Dendritic cell treated with granulocyte-macrophage colony-stimulating factor and Interleukin-4, amounts not matched to agents 40 ng/mL and 50 ng/mL, for 4 days (primary cell): ENCODE measurements at regions not wholly inside any gene's neighbourhood (a gene's known extent, or its start where the extent isn't known, plus 50 kb on each side); places are given as distances from the start of the nearest gene placed in this dataset.

ENCODE experiments used
- H3K27ac Mint-ChIP-seq: one replicate; pipeline ENCODE4 v1.8.0; 2022; ENCODE audit warnings: mild to moderate bottlenecking, mixed read lengths
- H3K27me3 Mint-ChIP-seq: one replicate; pipeline ENCODE4 v1.8.0; 2022; ENCODE audit warnings: mild to moderate bottlenecking, mixed read lengths
- H3K36me3 Mint-ChIP-seq: one replicate; pipeline ENCODE4 v1.8.0; 2022; ENCODE audit warnings: low read depth, mixed read lengths
- H3K4me1 Mint-ChIP-seq: one replicate; pipeline ENCODE4 v1.8.0; 2022; ENCODE audit warnings: low read depth, mixed read lengths
- H3K4me3 Mint-ChIP-seq: one replicate; pipeline ENCODE4 v1.8.0; 2022; ENCODE audit warnings: mild to moderate bottlenecking, moderate library complexity, mixed read lengths
- H3K9me3 Mint-ChIP-seq: one replicate; pipeline ENCODE4 v1.8.0; 2022; ENCODE audit warnings: mixed read lengths
- intact Hi-C: fragments of 100-400 bp; cut with micrococcal nuclease; formaldehyde crosslinking; loops from one replicate; pipeline ENCODE4 v1.15.0; 2022

DNA sequence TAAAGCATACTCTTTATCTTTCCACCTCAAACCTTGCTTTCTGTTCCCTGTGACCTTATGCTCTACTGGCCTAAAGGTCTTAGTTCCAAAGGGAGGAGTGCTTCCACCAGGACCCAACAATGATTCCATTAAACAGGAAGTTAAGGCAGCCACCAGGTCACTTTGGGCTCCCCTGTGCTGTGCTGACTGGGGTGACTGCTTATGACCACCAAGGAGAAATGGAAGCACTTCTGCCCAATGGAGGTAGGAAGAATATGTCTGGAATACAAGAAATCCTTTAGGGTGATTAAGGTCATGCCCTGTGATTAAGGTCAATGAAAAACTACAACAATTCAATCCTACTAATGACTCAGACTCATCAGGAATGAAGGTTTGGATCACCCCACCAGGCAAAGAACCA, 233.8 kb upstream of the CDH11 start:
- H3K4me1 Mint-ChIP-seq: no peaks in the 10 kb centered on the region
- intact Hi-C loops: no loop called here
- no peak overlapping the region for H3K4me3 Mint-ChIP-seq
- H3K9me3 Mint-ChIP-seq: peaks cover 21% of the 10 kb centered on the region
- no peaks in the 10 kb centered on the region for H3K27me3 Mint-ChIP-seq
- no peaks in the 10 kb centered on the region for H3K36me3 Mint-ChIP-seq
- H3K27ac Mint-ChIP-seq: no peak overlapping the region

DNA sequence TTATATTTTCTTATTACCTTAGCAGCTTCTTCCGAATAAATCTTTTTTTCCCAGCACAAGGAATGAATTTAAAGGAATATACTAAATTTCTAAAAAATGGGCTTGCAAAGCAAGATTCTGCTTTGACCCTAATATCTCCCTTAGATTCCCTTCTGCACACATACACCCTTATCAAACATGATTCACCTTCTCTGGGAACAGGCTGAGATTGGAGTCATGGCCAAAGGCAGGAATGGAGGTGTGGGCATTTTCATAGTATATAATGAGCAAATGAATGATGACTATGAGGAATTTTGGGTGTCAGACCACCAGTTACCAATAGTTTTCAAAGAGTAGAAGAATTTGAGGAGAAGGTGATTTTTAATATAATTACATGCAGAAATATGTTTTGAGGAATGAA, 231.3 kb upstream of the CDH11 start:
- Mint-ChIP-seq H3K27ac (no peak overlapping the region), H3K4me1 (no peaks in the 10 kb centered on the region), H3K4me3 (no peak overlapping the region), H3K36me3 (no peaks in the 10 kb centered on the region), H3K27me3 (no peaks in the 10 kb centered on the region), H3K9me3 (peaks cover 21% of the 10 kb centered on the region)
- intact Hi-C loops: no loop called here

DNA sequence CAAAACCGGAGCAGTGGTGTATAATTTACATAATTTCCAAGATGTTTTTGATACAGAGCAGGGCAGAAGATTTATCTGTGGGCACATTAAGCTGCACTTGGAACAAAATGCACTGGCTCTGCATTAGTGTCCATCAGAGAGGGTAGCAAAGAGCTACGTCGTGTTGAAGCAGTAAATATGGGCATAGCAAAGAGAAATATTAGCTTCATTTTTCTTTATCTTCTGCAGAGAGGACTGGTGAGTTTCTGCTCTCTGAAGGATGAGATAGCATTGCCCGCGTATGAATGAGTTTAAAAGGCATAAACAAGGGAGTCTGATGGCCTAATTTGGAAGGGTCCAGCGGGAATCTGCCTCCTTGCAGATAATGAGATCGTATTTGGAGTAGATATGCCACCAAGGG, 227.8 kb upstream of the CDH11 start:
- Mint-ChIP-seq H3K36me3 (no peaks in the 10 kb centered on the region), H3K27ac (no peak overlapping the region), H3K4me3 (no peak overlapping the region), H3K4me1 (no peaks in the 10 kb centered on the region), H3K27me3 (no peaks in the 10 kb centered on the region), H3K9me3 (no peaks in the 10 kb centered on the region)
- intact Hi-C loops: no loop called here

DNA sequence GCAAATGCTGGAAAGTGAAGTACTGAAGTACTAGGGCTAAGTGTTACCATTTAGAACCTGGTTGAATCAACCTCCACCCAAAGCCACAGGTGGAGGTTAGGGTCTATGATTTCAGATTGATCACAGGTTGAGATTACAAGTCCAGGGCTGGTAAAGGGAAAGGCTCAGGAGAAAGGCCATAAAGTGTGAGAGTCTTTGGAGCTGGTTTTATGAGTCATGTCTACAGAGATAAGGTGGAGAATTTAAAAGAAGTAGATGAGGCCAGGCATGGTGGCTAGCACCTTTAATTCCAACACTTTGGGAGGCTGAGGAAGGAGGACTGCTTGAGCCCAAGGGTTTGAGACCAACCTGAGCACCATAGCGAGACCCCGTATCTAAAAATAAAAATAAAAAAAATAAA, 221.7 kb upstream of the CDH11 start:
- Mint-ChIP-seq H3K27me3 (no peaks in the 10 kb centered on the region), H3K4me1 (no peaks in the 10 kb centered on the region), H3K9me3 (peaks cover 8% of the 10 kb centered on the region), H3K27ac (no peak overlapping the region), H3K36me3 (no peaks in the 10 kb centered on the region), H3K4me3 (no peak overlapping the region)
- intact Hi-C loops: no loop called here

DNA sequence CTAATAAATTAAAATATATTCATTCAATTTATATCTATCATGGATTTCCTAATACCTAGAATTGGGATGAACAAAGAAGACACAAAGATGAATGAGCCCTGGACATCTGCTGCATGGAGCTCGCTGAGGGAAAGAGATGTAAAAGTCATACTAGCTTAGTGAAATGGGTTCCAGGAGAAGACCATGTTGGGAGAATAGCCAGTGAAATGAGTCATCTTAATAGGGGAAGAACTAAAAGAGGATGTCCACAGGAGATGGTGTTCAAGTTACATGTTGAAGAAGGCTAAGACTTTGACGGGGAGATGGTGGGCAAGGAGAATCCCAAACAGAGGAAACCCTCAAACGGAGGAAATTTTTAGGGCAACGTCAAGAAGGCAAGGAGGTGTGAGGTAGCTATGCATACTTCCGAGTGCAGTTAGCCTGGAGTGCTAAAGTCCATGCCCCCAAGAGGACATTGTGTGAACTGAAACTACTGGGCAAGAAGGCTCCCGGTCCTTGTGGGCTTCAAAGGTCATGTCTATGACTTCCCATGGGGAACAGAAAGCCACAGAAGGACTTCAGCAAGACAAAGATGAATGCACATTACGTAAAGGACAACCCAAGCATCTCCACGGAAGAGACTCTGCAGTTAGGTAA, 220.5 kb upstream of the CDH11 start:
- H3K27ac Mint-ChIP-seq: no peak overlapping the region
- no peak overlapping the region for H3K4me3 Mint-ChIP-seq
- H3K4me1 Mint-ChIP-seq: no peaks in the 10 kb centered on the region
- no peaks in the 10 kb centered on the region for H3K36me3 Mint-ChIP-seq
- H3K27me3 Mint-ChIP-seq: no peaks in the 10 kb centered on the region
- peaks cover 8% of the 10 kb centered on the region for H3K9me3 Mint-ChIP-seq
- intact Hi-C loops: no loop called here

DNA sequence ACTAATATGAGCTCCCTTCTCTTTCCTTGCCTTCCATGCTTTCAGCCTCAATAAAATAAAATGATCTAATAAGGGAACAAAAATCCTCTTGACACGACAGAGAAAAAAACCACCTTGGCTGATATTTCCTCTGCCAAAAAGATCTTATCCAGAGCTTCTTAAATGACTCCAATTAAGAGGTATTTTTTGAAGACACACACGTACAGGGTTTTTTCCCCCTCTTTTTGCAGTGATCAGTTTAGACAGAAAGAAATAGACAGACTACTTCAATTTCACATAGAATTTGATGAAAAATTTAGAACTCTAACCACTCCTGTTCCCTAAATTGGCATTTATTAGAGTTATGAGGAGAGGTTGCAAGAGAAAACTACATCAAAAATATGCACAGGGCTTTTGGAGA, 217.2 kb upstream of the CDH11 start:
- intact Hi-C loops: no loop called here

DNA sequence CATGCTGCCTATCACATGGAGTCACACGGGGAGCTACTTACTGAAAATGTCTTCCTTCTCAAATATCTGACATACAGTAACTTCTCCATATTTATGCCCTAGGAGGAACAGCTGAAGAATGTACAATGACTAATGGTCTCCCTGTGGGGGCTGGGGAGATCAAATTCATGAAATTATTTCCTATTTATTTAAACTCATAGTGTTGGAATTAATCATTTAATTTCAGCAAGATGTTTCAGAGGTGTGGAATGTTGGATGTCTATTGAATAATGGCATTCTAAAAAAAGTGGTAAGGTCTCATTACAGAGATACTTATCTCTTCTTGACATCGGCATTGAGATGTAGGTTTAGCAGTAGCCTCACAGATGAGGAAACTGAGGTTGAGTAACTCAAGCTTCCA, 214.3 kb upstream of the CDH11 start:
- no peaks in the 10 kb centered on the region for H3K36me3 Mint-ChIP-seq
- H3K27ac Mint-ChIP-seq: no peak overlapping the region
- no peaks in the 10 kb centered on the region for H3K27me3 Mint-ChIP-seq
- H3K4me3 Mint-ChIP-seq: no peak overlapping the region
- no peaks in the 10 kb centered on the region for H3K4me1 Mint-ChIP-seq
- no peaks in the 10 kb centered on the region for H3K9me3 Mint-ChIP-seq
- intact Hi-C loops: no loop called here

More for the DNA sequence above, 217.2 kb upstream of the CDH11 start:
- H3K9me3 Mint-ChIP-seq: peaks cover 8% of the 10 kb centered on the region
- H3K4me3 Mint-ChIP-seq: no peak overlapping the region
- H3K27me3 Mint-ChIP-seq: no peaks in the 10 kb centered on the region
- no peaks in the 10 kb centered on the region for H3K36me3 Mint-ChIP-seq
- no peaks in the 10 kb centered on the region for H3K4me1 Mint-ChIP-seq
- no peak overlapping the region for H3K27ac Mint-ChIP-seq

DNA sequence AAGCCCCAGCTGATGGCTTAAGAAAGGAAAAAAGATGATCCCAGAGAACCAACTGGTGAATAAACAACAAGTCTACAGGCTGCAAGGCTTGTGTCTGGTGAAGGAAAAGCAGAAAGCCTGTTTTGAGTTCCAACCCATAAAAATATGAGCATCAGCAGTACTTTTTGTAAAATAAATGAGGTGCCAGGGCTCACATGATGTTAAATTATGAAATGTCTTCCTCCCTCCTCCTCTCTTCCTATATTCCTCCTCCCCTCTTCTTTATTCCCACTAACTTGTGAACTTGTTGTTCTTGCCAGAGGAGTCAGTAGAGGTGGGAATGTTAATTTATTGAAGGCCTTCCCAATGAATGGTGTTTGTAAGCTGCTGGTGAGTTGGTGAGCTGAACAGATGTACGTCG, 212.2 kb upstream of the CDH11 start:
- H3K27me3 Mint-ChIP-seq: no peaks in the 10 kb centered on the region
- no peak overlapping the region for H3K27ac Mint-ChIP-seq
- no peak overlapping the region for H3K4me3 Mint-ChIP-seq
- H3K36me3 Mint-ChIP-seq: no peaks in the 10 kb centered on the region
- no peaks in the 10 kb centered on the region for H3K4me1 Mint-ChIP-seq
- intact Hi-C loops: no loop called here
- no peaks in the 10 kb centered on the region for H3K9me3 Mint-ChIP-seq

DNA sequence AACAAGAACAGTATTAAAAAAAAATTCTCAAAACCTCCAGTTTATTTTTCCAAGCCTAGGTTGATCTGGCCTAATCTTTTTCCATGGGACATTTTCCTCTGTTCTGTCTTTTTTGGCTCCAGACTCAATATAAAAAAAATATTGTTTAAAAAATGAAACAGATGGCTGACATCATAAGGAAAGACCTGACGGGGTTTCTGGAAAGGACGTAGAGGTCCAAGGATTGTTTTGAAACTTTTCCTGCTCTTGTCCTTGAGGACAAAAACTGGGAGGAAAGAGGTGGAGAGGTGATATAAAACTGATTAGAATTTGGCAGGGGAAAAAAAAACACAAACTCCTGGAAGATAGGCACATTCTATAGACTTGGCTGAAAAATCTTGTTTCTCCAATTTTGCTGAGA, 211.4 kb upstream of the CDH11 start:
- intact Hi-C loops: no loop called here
- Mint-ChIP-seq H3K4me3 (no peak overlapping the region), H3K4me1 (no peaks in the 10 kb centered on the region)

DNA sequence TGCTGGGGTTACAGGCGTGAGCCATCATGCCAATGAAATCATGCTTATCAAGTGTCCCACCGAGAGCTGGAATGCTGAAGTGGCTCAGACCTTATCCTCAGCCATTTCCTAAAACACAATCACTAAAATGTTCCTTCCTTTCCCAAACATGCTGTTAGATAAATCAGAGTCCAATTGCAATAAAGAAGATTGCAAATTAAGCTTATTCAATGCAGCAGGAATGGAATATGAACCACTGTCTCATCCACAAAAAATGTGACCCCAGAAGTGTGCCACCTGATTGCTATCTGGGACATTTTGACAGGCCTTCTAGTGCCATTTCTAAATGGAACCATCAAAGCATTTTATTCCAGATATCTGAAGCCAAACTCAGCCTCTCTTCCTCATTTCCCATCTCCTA, 205.5 kb upstream of the CDH11 start:
- H3K36me3 Mint-ChIP-seq: no peaks in the 10 kb centered on the region
- no peaks in the 10 kb centered on the region for H3K9me3 Mint-ChIP-seq
- no peaks in the 10 kb centered on the region for H3K27me3 Mint-ChIP-seq
- intact Hi-C loops: no loop called here
- no peak overlapping the region for H3K27ac Mint-ChIP-seq
- no peak overlapping the region for H3K4me3 Mint-ChIP-seq
- H3K4me1 Mint-ChIP-seq: no peaks in the 10 kb centered on the region

More for the DNA sequence above, 211.4 kb upstream of the CDH11 start:
- Mint-ChIP-seq H3K27me3 (no peaks in the 10 kb centered on the region), H3K9me3 (no peaks in the 10 kb centered on the region), H3K27ac (no peak overlapping the region), H3K36me3 (no peaks in the 10 kb centered on the region)

DNA sequence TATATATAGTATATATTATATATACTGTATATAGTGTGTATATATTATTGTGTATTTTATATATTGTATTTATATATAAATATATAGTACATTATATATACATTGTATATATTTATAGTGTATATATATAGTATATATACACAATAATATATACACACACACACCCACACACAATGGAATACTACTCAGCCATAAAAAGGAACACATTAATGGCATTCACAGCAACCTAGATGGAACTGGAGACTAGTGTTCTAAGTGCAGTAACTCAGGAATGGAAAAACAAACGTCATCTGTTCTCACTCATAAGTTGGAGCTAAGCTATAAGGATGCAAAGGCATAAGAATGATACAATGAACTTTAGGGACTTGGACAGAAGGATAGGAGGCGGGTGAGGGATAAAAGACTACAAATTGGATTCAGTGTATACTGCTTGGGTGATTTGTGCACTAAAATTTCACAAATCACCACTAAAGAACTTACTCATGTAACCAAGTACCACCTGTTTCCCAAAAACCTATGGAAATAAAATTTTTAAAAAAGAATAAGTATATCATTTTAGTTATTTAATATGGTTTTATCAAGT, 201.9 kb upstream of the CDH11 start:
- Mint-ChIP-seq H3K4me1 (no peaks in the 10 kb centered on the region), H3K27me3 (no peaks in the 10 kb centered on the region)
- intact Hi-C loops: no loop called here

DNA sequence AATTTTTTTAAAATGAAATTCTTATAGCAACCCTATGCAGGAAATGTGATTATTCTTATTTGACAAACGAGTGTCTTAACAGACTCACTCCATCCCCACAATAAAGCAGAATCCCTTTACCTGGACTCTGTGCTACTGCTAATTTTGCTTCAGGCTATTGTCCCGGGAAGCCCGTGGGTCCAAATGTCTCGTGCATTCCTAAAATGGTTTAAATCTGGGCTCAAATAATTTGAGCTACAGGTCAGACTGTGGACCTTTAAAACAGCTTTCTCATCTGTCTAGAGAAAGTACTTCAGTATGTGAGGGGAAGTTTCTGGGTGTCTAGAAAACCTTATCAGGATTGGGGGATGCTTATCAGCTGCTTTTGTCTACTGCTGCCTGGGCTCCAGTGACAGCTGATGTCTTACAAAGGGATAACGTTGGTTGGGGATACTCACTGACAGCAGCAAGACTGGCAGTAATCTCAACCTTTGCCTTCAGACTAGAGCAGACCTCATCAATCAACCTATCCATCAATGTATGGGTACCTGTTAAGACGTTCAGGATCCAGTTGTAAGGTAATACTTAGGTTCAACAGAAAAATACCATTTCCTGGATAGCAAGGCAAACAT, 197.9 kb upstream of the CDH11 start:
- Mint-ChIP-seq H3K4me3 (no peak overlapping the region), H3K27ac (no peak overlapping the region), H3K27me3 (no peaks in the 10 kb centered on the region), H3K36me3 (no peaks in the 10 kb centered on the region), H3K4me1 (no peaks in the 10 kb centered on the region), H3K9me3 (no peaks in the 10 kb centered on the region)
- intact Hi-C loops: no loop called here

More for the DNA sequence above, 201.9 kb upstream of the CDH11 start:
- Mint-ChIP-seq H3K27ac (no peak overlapping the region), H3K9me3 (no peaks in the 10 kb centered on the region), H3K4me3 (no peak overlapping the region), H3K36me3 (no peaks in the 10 kb centered on the region)

DNA sequence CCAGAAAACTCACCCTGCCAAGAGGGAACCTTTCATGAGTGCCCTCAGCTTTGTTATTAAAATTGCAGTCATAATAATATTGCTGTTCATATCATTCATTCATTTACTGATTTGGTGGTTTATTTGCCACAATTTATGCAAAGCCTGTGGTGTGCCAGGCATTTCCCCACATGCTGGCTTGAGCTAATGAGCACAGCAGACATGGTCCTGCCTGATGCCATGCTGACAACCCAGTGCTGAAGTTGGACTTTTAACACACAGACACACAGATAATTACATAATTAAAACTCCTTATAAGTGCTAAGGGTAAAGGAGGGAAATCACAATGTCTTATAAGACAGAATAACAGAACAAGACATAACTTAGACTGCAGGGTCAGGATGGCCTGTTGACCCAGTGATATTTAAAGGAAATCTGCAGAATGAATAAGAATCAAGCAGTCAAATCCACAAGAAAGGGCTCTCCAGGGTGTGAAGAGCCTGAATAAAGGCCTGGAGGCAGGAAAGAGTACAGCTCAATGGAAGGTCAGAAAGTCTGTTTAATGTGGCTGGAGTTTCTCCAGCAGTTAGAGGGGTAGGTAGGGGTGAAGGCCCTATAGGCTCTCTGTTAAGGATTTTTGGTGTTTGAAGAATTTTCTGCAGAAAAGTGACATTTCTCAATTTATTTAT, 196.9 kb upstream of the CDH11 start:
- intact Hi-C loops: no loop called here
- Mint-ChIP-seq H3K27ac (no peak overlapping the region), H3K4me3 (no peak overlapping the region), H3K9me3 (no peaks in the 10 kb centered on the region), H3K4me1 (no peaks in the 10 kb centered on the region), H3K27me3 (no peaks in the 10 kb centered on the region), H3K36me3 (no peaks in the 10 kb centered on the region)

DNA sequence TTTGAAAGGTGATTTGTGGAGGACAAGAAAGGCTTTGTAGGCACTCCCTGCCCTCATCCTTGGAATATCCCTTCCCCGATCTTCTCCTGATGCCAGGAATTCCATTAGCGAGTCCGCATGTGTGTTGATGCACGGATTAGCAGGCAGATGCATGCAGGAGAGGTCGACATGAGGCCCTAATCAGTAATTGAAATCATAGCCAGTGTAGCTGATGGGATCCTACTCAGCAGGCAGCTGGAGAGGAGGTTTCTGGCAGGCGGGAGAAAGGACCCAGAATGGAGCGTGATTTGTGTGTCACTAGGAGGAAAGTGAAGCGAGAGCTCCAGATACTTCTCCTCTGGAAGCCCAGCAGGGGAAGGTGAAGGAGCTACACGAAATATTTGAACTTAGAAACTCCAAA, 196.3 kb upstream of the CDH11 start:
- Mint-ChIP-seq H3K36me3 (no peaks in the 10 kb centered on the region), H3K27ac (no peak overlapping the region), H3K27me3 (no peaks in the 10 kb centered on the region), H3K9me3 (no peaks in the 10 kb centered on the region), H3K4me1 (no peaks in the 10 kb centered on the region), H3K4me3 (no peak overlapping the region)
- intact Hi-C loops: no loop called here
